ENCODE measurements at regions not wholly inside any gene's neighbourhood (a gene's known extent, or its start where the extent isn't known, plus 50 kb on each side); places are given as distances from the start of the nearest gene placed in this dataset.

- TF ChIP-seq CTCF (conservative IDR thresholded peaks at IDR 0.05; ENCODE audit: low read depth in 2 of 2), result no peak
- TF ChIP-seq POLR2AphosphoS5 (IDR thresholded peaks at IDR 0.05; ENCODE audit: low read depth), result no peak
- TF ChIP-seq NANOG (IDR thresholded peaks at IDR 0.05; ENCODE audit: borderline replicate concordance), result no peak
Measured at GRCh38 chr10:22468570-22469320, 123.4 kb downstream of the SPAG6 start (continued).

- Histone ChIP-seq H3F3A (replicated peaks; ENCODE audit: low read depth) (peaks cover 3% of the 10 kb centered on the region; the same call in 1 of the 2 replicates), H3K79me2 (replicated peaks; ENCODE audit: insufficient read depth) (no peaks in the 10 kb centered on the region), H3K9me2 (ENCODE audit: insufficient read depth) (no peaks in the 10 kb centered on the region), H2AFZ (no peak overlapping the region), H3K4me1 (ENCODE audit: insufficient read depth) (peaks cover 18% of the 10 kb centered on the region; the same call in 1 of the 2 replicates), H3K4me3 (no peak overlapping the region), H3K27me3 (ENCODE audit: insufficient read depth) (peaks cover 84% of the 10 kb centered on the region), H3K27ac (ENCODE audit: low read depth) (no peak overlapping the region), H4K20me1 (replicated peaks; ENCODE audit: insufficient read depth) (peaks cover 6% of the 10 kb centered on the region; the same call in 1 of the 2 replicates), H3K4me2 (no peak overlapping the region), H3K36me3 (ENCODE audit: insufficient read depth) (no peaks in the 10 kb centered on the region)
- no peak for DNase-seq (ENCODE audit: low spot score)
- Mint-ChIP-seq H3K27ac (no peak overlapping the region), H3K4me1 (peaks cover 9% of the 10 kb centered on the region; the same call in 2 of the 3 replicates), H3K9me3 (no peaks in the 10 kb centered on the region), H3K27me3 (ENCODE audit: insufficient read depth, low read depth, poor library complexity) (peaks cover 58% of the 10 kb centered on the region), H3K36me3 (ENCODE audit: low read depth) (no peaks in the 10 kb centered on the region; the same call in 2 of the 3 replicates), H3K4me3 (no peak overlapping the region)
- ATAC-seq, result no peak
- TF ChIP-seq EZH2phosphoT487 (IDR thresholded peaks at IDR 0.05; ENCODE audit: unreplicated experiment), result no peak
- TF ChIP-seq JUNB (IDR thresholded peaks at IDR 0.05; ENCODE audit: unreplicated experiment), result no peak
- no peak for TF ChIP-seq STAT1 (IDR thresholded peaks at IDR 0.05; ENCODE audit: unreplicated experiment)
- TF ChIP-seq CREB1 (CRISPR knock-in tag; IDR thresholded peaks at IDR 0.05; ENCODE audit: low read depth), result no peak
- TF ChIP-seq POLR2AphosphoS5 (IDR thresholded peaks at IDR 0.05; ENCODE audit: low read depth), result no peak
- no peak for TF ChIP-seq ZNF331 (CRISPR knock-in tag; IDR thresholded peaks at IDR 0.05; ENCODE audit: low read depth)
- TF ChIP-seq, protein P1, sequence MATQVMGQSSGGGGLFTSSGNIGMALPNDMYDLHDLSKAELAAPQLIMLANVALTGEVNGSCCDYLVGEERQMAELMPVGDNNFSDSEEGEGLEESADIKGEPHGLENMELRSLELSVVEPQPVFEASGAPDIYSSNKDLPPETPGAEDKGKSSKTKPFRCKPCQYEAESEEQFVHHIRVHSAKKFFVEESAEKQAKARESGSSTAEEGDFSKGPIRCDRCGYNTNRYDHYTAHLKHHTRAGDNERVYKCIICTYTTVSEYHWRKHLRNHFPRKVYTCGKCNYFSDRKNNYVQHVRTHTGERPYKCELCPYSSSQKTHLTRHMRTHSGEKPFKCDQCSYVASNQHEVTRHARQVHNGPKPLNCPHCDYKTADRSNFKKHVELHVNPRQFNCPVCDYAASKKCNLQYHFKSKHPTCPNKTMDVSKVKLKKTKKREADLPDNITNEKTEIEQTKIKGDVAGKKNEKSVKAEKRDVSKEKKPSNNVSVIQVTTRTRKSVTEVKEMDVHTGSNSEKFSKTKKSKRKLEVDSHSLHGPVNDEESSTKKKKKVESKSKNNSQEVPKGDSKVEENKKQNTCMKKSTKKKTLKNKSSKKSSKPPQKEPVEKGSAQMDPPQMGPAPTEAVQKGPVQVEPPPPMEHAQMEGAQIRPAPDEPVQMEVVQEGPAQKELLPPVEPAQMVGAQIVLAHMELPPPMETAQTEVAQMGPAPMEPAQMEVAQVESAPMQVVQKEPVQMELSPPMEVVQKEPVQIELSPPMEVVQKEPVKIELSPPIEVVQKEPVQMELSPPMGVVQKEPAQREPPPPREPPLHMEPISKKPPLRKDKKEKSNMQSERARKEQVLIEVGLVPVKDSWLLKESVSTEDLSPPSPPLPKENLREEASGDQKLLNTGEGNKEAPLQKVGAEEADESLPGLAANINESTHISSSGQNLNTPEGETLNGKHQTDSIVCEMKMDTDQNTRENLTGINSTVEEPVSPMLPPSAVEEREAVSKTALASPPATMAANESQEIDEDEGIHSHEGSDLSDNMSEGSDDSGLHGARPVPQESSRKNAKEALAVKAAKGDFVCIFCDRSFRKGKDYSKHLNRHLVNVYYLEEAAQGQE (IDR thresholded peaks at IDR 0.05; ENCODE audit: unreplicated experiment), result no peak
- no peak for TF ChIP-seq ETS1 (IDR thresholded peaks at IDR 0.05)
- TF ChIP-seq, protein P2, sequence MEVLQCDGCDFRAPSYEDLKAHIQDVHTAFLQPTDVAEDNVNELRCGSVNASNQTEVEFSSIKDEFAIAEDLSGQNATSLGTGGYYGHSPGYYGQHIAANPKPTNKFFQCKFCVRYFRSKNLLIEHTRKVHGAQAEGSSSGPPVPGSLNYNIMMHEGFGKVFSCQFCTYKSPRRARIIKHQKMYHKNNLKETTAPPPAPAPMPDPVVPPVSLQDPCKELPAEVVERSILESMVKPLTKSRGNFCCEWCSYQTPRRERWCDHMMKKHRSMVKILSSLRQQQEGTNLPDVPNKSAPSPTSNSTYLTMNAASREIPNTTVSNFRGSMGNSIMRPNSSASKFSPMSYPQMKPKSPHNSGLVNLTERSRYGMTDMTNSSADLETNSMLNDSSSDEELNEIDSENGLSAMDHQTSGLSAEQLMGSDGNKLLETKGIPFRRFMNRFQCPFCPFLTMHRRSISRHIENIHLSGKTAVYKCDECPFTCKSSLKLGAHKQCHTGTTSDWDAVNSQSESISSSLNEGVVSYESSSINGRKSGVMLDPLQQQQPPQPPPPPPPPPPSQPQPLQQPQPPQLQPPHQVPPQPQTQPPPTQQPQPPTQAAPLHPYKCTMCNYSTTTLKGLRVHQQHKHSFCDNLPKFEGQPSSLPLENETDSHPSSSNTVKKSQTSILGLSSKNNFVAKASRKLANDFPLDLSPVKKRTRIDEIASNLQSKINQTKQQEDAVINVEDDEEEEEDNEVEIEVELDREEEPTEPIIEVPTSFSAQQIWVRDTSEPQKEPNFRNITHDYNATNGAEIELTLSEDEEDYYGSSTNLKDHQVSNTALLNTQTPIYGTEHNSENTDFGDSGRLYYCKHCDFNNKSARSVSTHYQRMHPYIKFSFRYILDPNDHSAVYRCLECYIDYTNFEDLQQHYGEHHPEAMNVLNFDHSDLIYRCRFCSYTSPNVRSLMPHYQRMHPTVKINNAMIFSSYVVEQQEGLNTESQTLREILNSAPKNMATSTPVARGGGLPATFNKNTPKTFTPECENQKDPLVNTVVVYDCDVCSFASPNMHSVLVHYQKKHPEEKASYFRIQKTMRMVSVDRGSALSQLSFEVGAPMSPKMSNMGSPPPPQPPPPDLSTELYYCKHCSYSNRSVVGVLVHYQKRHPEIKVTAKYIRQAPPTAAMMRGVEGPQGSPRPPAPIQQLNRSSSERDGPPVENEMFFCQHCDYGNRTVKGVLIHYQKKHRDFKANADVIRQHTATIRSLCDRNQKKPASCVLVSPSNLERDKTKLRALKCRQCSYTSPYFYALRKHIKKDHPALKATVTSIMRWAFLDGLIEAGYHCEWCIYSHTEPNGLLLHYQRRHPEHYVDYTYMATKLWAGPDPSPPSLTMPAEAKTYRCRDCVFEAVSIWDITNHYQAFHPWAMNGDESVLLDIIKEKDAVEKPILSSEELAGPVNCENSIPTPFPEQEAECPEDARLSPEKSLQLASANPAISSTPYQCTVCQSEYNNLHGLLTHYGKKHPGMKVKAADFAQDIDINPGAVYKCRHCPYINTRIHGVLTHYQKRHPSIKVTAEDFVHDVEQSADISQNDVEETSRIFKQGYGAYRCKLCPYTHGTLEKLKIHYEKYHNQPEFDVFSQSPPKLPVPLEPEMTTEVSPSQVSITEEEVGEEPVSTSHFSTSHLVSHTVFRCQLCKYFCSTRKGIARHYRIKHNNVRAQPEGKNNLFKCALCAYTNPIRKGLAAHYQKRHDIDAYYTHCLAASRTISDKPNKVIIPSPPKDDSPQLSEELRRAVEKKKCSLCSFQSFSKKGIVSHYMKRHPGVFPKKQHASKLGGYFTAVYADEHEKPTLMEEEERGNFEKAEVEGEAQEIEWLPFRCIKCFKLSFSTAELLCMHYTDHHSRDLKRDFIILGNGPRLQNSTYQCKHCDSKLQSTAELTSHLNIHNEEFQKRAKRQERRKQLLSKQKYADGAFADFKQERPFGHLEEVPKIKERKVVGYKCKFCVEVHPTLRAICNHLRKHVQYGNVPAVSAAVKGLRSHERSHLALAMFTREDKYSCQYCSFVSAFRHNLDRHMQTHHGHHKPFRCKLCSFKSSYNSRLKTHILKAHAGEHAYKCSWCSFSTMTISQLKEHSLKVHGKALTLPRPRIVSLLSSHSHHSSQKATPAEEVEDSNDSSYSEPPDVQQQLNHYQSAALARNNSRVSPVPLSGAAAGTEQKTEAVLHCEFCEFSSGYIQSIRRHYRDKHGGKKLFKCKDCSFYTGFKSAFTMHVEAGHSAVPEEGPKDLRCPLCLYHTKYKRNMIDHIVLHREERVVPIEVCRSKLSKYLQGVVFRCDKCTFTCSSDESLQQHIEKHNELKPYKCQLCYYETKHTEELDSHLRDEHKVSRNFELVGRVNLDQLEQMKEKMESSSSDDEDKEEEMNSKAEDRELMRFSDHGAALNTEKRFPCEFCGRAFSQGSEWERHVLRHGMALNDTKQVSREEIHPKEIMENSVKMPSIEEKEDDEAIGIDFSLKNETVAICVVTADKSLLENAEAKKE (CRISPR knock-in tag; IDR thresholded peaks at IDR 0.05), result no peak
- TF ChIP-seq EZH2 (IDR thresholded peaks at IDR 0.05; ENCODE audit: low read depth, unreplicated experiment), result no peak
Measured at GRCh38 chr10:22473044-22473443, 127.7 kb downstream of the SPAG6 start.

Data from GM23338 (cell line).